Transverse colon (tissue), 4 donors: ENCODE measurements at regions not wholly inside any gene's neighbourhood (a gene's known extent, or its start where the extent isn't known, plus 50 kb on each side); places are given as distances from the start of the nearest gene placed in this dataset.

Source experiments
- POLR2A ChIP-seq: fragments of 450-650 bp; IDR thresholded peaks from one replicate; pipeline ENCODE4 v1.6.1; 2016; ENCODE audit warnings: antibody characterized with exemption, mild to moderate bottlenecking, moderate library complexity
- POLR2AphosphoS5 ChIP-seq, 3 donors: sonication (generic); formaldehyde crosslinking; IDR thresholded peaks; one replicate each; pipeline ENCODE4 v1.6.1; 2016; ENCODE audit warnings: antibody characterized with exemption in 3 of 3
- TF ChIP-seq, protein P1 (sequence below), 5 experiments: fragments of 200-600 bp in 3 of 5; fragments of 450-650 bp in 2 of 5; sonication (generic) in 3 of 5; IDR thresholded peaks; 1 replicate in 2 of 5; 2 replicates in 3 of 5; pipeline ENCODE4 v1.5.1; 2016 to 2017; ENCODE audit warnings: antibody characterized with exemption in 5 of 5, inconsistent platforms in 3 of 5, mild to moderate bottlenecking in 2 of 5, moderate library complexity in 1 of 5

DNA sequence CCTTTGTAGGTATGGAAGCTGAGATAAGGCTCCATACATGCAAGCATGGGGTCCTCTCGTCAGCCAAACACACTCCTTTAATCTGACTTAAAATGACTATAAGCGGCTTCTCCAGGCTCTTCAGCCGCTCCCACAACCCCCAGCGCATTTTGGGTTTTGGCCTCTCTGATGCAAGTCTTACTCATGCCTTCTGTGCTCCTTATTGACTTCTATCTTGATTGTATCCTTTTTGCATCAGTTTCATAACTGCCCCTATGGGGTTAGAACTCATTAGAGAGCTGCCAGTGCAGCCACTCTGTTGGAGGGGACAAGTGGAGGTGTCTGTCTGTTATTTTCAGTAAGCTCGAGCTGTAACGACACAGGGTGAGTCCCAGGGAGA, 70.1 kb upstream of the TAB2 start:
- TF ChIP-seq, protein P1, sequence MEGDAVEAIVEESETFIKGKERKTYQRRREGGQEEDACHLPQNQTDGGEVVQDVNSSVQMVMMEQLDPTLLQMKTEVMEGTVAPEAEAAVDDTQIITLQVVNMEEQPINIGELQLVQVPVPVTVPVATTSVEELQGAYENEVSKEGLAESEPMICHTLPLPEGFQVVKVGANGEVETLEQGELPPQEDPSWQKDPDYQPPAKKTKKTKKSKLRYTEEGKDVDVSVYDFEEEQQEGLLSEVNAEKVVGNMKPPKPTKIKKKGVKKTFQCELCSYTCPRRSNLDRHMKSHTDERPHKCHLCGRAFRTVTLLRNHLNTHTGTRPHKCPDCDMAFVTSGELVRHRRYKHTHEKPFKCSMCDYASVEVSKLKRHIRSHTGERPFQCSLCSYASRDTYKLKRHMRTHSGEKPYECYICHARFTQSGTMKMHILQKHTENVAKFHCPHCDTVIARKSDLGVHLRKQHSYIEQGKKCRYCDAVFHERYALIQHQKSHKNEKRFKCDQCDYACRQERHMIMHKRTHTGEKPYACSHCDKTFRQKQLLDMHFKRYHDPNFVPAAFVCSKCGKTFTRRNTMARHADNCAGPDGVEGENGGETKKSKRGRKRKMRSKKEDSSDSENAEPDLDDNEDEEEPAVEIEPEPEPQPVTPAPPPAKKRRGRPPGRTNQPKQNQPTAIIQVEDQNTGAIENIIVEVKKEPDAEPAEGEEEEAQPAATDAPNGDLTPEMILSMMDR (IDR thresholded peaks at IDR 0.05), result no peak
- TF ChIP-seq POLR2AphosphoS5 (IDR thresholded peaks at IDR 0.05) (no peak), POLR2A (no peak)
